A549 (cell line): ENCODE measurements at regions not wholly inside any gene's neighbourhood (a gene's known extent, or its start where the extent isn't known, plus 50 kb on each side); places are given as distances from the start of the nearest gene placed in this dataset.
A peak's percentile ranks its signal among the peaks of the same experiment; 100 is the strongest.

Experiments used
- ATAC-seq, 2 experiments: fragments of 200-7000 bp in 1 of 2; fragments of >200 bp in 1 of 2; cut with Nextera tagmentation in 1 of 2; cut with Tn5 transposase in 1 of 2; 3 replicates each; pipeline versions ENCODE4 v1.8.0 to v1.9.1; 2018 to 2020; ENCODE audit warnings: mild to moderate bottlenecking in 1 of 2, moderate library complexity in 1 of 2
- CTCF ChIA-PET: fragments of 300-600 bp; sonication (Branson Sonifier 250); formaldehyde crosslinking; extraction: SDS; loops from one replicate; lab custom pipeline; 2021; ENCODE audit warnings: antibody characterized with exemption, inconsistent platforms; lab: Yijun Ruan, JAX
- POLR2A ChIA-PET: fragments of 350-600 bp; formaldehyde crosslinking; extraction: SDS; loops from one replicate; lab custom pipeline; 2021; ENCODE audit warnings: antibody characterized with exemption, inconsistent platforms; lab: Yijun Ruan, JAX
- DNase-seq, 2 experiments: peaks; one replicate each; pipeline versions ENCODE4 v3.0.0 to v3.0.0-alpha.2; 2011 to 2016; ENCODE audit warnings: low read depth in 1 of 2, low spot score in 1 of 2
- FAIRE-seq: peaks from 2 replicates; lab custom pipeline; 2011; peaks lifted over from hg19 to GRCh38; lab: Jason Lieb, UNC
- H3K27ac ChIP-seq, 2 experiments: fragments of >200 bp; sonication (Bioruptor Twin); formaldehyde crosslinking; 3 replicates each; pipeline ENCODE4 v1.5.1; 2016 to 2017
- H3K4me1 ChIP-seq: fragments of >200 bp; sonication (Bioruptor Twin); formaldehyde crosslinking; 3 replicates; pipeline ENCODE4 v1.6.1; 2016
- H3K4me2 ChIP-seq: fragments of >200 bp; sonication (Bioruptor Twin); formaldehyde crosslinking; 3 replicates; pipeline ENCODE4 v1.6.1; 2016
- H3K4me3 ChIP-seq: fragments of >200 bp; sonication (Bioruptor Twin); formaldehyde crosslinking; 3 replicates; pipeline ENCODE4 v1.5.1; 2016
- H3K9me3 ChIP-seq: fragments of >200 bp; sonication (Bioruptor Twin); formaldehyde crosslinking; 3 replicates; pipeline ENCODE4 v1.6.1; 2016
- CEBPB ChIP-seq, 2 experiments: fragments of >200 bp in 1 of 2; sonication (Bioruptor Twin) in 1 of 2; formaldehyde crosslinking in 1 of 2; IDR thresholded peaks; 2 replicates each; pipeline ENCODE4 v1.6.1; 2012 to 2016
- CTCF ChIP-seq: fragments of >200 bp; sonication (Bioruptor Twin); formaldehyde crosslinking; IDR thresholded peaks from 3 replicates; pipeline ENCODE4 v1.5.1; 2016
- EP300 ChIP-seq, 2 experiments: fragments of >200 bp; sonication (Bioruptor Twin); formaldehyde crosslinking; IDR thresholded peaks; 2 replicates in 1 of 2; 3 replicates in 1 of 2; pipeline ENCODE4 v1.6.1; 2016 to 2017
- FOSL2 ChIP-seq, 2 experiments: fragments of 450-650 bp in 1 of 2; fragments of >200 bp in 1 of 2; sonication (Bioruptor Twin) in 1 of 2; formaldehyde crosslinking; IDR thresholded peaks; 2 replicates each; pipeline versions ENCODE4 v1.5.0 to v1.6.1; 2016 to 2020; ENCODE audit warnings: mild to moderate bottlenecking in 1 of 2, moderate library complexity in 1 of 2
- KDM1A ChIP-seq: fragments of 200-600 bp; sonication (generic); IDR thresholded peaks from 2 replicates; pipeline ENCODE4 v1.6.1; 2016; ENCODE audit warnings: low read depth, mild to moderate bottlenecking
- MAZ ChIP-seq: fragments of 150-350 bp; IDR thresholded peaks from 2 replicates; pipeline ENCODE4 v1.6.1; 2014; ENCODE audit warnings: antibody characterized with exemption, low read depth, low read length, borderline replicate concordance
- MYC ChIP-seq: IDR thresholded peaks from 2 replicates; pipeline ENCODE4 v1.6.1; 2012; ENCODE audit warnings: mild to moderate bottlenecking, inconsistent platforms, low read length, improper control_type of control experiment, borderline replicate concordance
- PHF8 ChIP-seq: fragments of 200-600 bp; sonication (generic); IDR thresholded peaks from 2 replicates; pipeline ENCODE4 v1.6.1; 2016; ENCODE audit warnings: low read depth, mild to moderate bottlenecking, antibody characterized with exemption, moderate library complexity, borderline replicate concordance
- POLR2AphosphoS2 ChIP-seq: conservative IDR thresholded peaks from 2 replicates; pipeline ENCODE4 v1.6.1; 2012; ENCODE audit warnings: low read length, improper control_type of control experiment, inconsistent platforms
- RARB ChIP-seq: fragments of 250-450 bp; sonication (Bioruptor Pico); IDR thresholded peaks from 2 replicates; pipeline ENCODE4 v1.8.0; 2021; ENCODE audit warnings: mild to moderate bottlenecking, moderate library complexity
- RFX5 ChIP-seq: fragments of 450-650 bp; IDR thresholded peaks from 2 replicates; pipeline ENCODE4 v1.7.1; 2014; ENCODE audit warnings: antibody characterized with exemption, mild to moderate bottlenecking, moderate library complexity
- RNF2 ChIP-seq: fragments of 200-600 bp; sonication (generic); IDR thresholded peaks from 2 replicates; pipeline ENCODE4 v1.6.1; 2016; ENCODE audit warnings: low read depth, mild to moderate bottlenecking, antibody characterized with exemption, moderate library complexity, borderline replicate concordance
- SMC3 ChIP-seq: fragments of >200 bp; sonication (Bioruptor Twin); formaldehyde crosslinking; IDR thresholded peaks from 3 replicates; pipeline ENCODE4 v1.6.1; 2018; ENCODE audit warnings: inconsistent platforms
- SREBF2 ChIP-seq: fragments of 450-650 bp; IDR thresholded peaks from 2 replicates; pipeline ENCODE4 v1.6.1; 2014; ENCODE audit warnings: mild to moderate bottlenecking, moderate library complexity
- TP53 ChIP-seq: fragments of 250-450 bp; sonication (Bioruptor Pico); IDR thresholded peaks from 2 replicates; pipeline ENCODE4 v1.5.0; 2021; ENCODE audit warnings: mild to moderate bottlenecking, moderate library complexity
- ZNF302 ChIP-seq: fragments of 250-450 bp; sonication (Bioruptor Pico); IDR thresholded peaks from 2 replicates; pipeline ENCODE4 v1.9.0; 2021; ENCODE audit warnings: inconsistent platforms, mild to moderate bottlenecking, moderate library complexity
- WGBS: methylation state at CpG from one replicate; pipeline ENCODE4 v1.1.6; 2017; ENCODE audit errors: missing lambda C conversion rate; 5-methylcytosine and 5-hydroxymethylcytosine counted together
- TF ChIP-seq, protein P1 (sequence below): IDR thresholded peaks from 2 replicates; pipeline ENCODE4 v1.6.1; 2012; ENCODE audit warnings: low read depth, borderline replicate concordance
- TF ChIP-seq, protein P2 (sequence below): fragments of >200 bp; sonication (Bioruptor Twin); formaldehyde crosslinking; IDR thresholded peaks from 2 replicates; pipeline ENCODE4 v1.6.1; 2016

DNA sequence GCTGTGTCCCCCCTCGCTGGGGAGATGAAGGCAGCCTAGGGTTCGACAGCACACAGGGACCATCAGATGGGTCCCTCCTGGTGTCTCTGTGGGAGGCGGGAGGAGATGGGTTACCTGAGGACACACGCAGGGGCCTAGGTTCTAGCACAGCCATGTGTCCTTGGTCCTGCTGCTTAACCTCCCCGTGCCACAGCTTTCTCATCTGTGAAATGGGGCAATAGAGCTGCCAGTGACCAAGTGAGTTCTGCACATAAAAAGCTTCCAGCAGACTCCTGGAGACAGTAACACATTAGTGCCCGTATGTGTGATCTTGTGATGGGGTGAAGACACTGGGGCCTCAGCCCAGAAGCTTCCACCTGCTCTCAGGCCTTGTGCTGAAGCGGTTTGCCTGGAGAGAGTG lies 96.0 kb upstream of the GSE1 start:
- POLR2A ChIA-PET: interaction anchor here (0.6 kb wide), 1 partner anchor 1703 kb away, joined by 3 read pairs; no protein-coding TSS in a partner anchor
- ATAC-seq (no peak), FAIRE-seq (no peak), DNase-seq (no peak)
- Histone ChIP-seq H3K4me3 (no peak overlapping the region), H3K9me3 (no peaks in the 10 kb centered on the region)
- WGBS: 91% methylated on average over 7 of the region's 7 CpGs
- TF ChIP-seq, protein P1, sequence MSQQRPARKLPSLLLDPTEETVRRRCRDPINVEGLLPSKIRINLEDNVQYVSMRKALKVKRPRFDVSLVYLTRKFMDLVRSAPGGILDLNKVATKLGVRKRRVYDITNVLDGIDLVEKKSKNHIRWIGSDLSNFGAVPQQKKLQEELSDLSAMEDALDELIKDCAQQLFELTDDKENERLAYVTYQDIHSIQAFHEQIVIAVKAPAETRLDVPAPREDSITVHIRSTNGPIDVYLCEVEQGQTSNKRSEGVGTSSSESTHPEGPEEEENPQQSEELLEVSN: no peak
- no peak for TF ChIP-seq CEBPB (IDR thresholded peaks at IDR 0.05)
- TF ChIP-seq, all 56 proteins: peak for 0
- Histone ChIP-seq H3K27ac (peak overlapping the region; percentile 17 to 97; a peak in 5 of 6 replicates), H3K4me2 (no peak overlapping the region), H3K4me1 (peaks cover 36% of the 10 kb centered on the region)
- CTCF ChIA-PET: interaction anchor here (2.0 to 3.8 kb wide), 4 partner anchors 9 to 36 kb away, joined by 7 to 21 read pairs (median 20); no protein-coding TSS in a partner anchor

DNA sequence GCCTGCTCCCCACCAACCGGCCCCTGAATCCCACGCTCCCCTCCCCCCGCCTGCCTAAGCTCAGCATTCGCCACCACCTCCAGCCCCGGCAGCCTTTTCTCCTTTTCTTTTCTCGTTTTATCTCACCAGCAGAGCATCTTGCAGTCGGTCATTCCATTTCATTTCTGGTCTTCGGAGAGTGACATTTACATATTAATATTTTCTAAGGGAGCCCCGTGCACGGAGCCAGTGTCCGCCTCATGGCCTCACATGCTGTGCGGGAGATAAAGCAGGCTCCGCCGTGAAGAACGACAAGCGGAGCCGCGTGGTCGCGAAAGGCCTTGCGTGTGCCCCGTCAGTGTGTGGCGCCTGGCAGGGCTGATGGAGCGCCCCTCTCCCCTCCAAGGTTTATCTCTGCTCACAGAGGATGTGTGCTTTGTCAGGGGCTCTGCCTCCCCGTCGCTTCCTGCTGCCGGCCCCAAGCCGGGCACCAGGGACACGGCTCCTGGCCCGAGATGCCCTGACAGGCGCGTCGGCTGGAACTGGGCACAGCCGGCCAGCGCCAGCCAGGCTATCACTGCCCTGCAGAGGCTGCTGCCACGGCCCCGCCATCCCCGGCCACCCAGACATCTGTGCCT lies 95.5 kb upstream of the GSE1 start:
- peak overlapping the region; percentile 17 to 97; a peak in 4 of 6 replicates for H3K27ac ChIP-seq
- no peak overlapping the region for H3K4me3 ChIP-seq
- H3K9me3 ChIP-seq: no peaks in the 10 kb centered on the region
- DNase-seq: no peak
- no peak for FAIRE-seq
- TF ChIP-seq RNF2 (no peak), ZNF302 (CRISPR knock-in tag) (no peak), EP300 (IDR thresholded peaks at IDR 0.05) (no peak), SMC3 (no peak), SREBF2 (no peak), CTCF (no peak), MYC (no peak), MAZ (no peak), KDM1A (no peak), RARB (CRISPR knock-in tag) (no peak), POLR2AphosphoS2 (no peak), RFX5 (no peak), TP53 (CRISPR knock-in tag) (no peak), PHF8 (no peak), FOSL2 (IDR thresholded peaks at IDR 0.05) (no peak), FOSL2 (CRISPR knock-in tag; IDR thresholded peaks at IDR 0.05) (no peak)
- TF ChIP-seq, protein P1: no peak
- TF ChIP-seq, protein P2, sequence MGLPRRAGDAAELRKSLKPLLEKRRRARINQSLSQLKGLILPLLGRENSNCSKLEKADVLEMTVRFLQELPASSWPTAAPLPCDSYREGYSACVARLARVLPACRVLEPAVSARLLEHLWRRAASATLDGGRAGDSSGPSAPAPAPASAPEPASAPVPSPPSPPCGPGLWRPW: no peak
- ChIA-PET CTCF (interaction anchor here (1.2 to 3.8 kb wide), 5 partner anchors 8 to 36 kb away, joined by 3 to 21 read pairs (median 19); no protein-coding TSS in a partner anchor), POLR2A (no interaction called here)
- ATAC-seq: no peak
- peaks cover 37% of the 10 kb centered on the region for H3K4me1 ChIP-seq
- 94% methylated on average over 27 of the region's 38 CpGs for WGBS
- H3K4me2 ChIP-seq: no peak overlapping the region
